ENCODE measurements at regions not wholly inside any gene's neighbourhood (a gene's known extent, or its start where the extent isn't known, plus 50 kb on each side); places are given as distances from the start of the nearest gene placed in this dataset.

- Histone ChIP-seq H3K4me3 (no peak overlapping the region), H3K4me1 (replicated peaks in 1 of 2) (peaks cover 8 to 10% of the 10 kb centered on the region in 2 donors), H3K27ac (no peak overlapping the region)
- 26 to 100% (median 88%) methylated on average over 2 to 4 of the region's 4 CpGs; no CpG with 5 or more reads in 2 of the 10 experiments for WGBS, 10 experiments
- in situ Hi-C loops (cut with MboI; ENCODE audit: low pct_unique_long_range_greater_than_20kb in 2 of 9, low sequenced_read_pairs in 9 of 9, unreplicated experiment in 9 of 9) = no loop called here
- no peak for ATAC-seq (replicated peaks in 6 of 8)
Measured at GRCh38 chr4:181204109-181204508, 1039.1 kb upstream of the TENM3 start.

- H3K4me1 ChIP-seq (replicated peaks in 1 of 2) = no peaks in the 10 kb centered on the region
- in situ Hi-C loops (cut with MboI; ENCODE audit: low pct_unique_long_range_greater_than_20kb in 2 of 9, low sequenced_read_pairs in 9 of 9, unreplicated experiment in 9 of 9) = no loop called here
- H3K27ac ChIP-seq = no peak overlapping the region
- H3K4me3 ChIP-seq = no peak overlapping the region
- 20 to 100% (median 67%) methylated on average over 1 to 2 of the region's 2 CpGs; no CpG with 5 or more reads in 5 of the 10 experiments for WGBS, 10 experiments
- ATAC-seq (replicated peaks in 6 of 8) = peak in 2 of 8 experiments; percentile 58 to 93
Measured at GRCh38 chr4:181213551-181213950, 1029.7 kb upstream of the TENM3 start.

GRCh38 chr4:181216501-181216900 lies 1026.7 kb upstream of the TENM3 start:
- in situ Hi-C loops (cut with MboI; ENCODE audit: low pct_unique_long_range_greater_than_20kb in 2 of 9, low sequenced_read_pairs in 9 of 9, unreplicated experiment in 9 of 9) = no loop called here
- WGBS, 10 experiments = 14 to 100% (median 84%) methylated on average over 1 to 2 of the region's 2 CpGs; no CpG with 5 or more reads in 2 of the 10 experiments
- ATAC-seq (replicated peaks in 6 of 8) = peak in 2 of 8 experiments; percentile 26 to 94
- Histone ChIP-seq H3K4me1 (replicated peaks in 1 of 2) (no peaks in the 10 kb centered on the region), H3K27ac (no peak overlapping the region), H3K4me3 (no peak overlapping the region)

GRCh38 chr4:181219783-181220416 lies 1023.3 kb upstream of the TENM3 start:
- no peak for ATAC-seq (replicated peaks in 6 of 8)
- peaks cover 0 to 4% of the 10 kb centered on the region in 2 donors for H3K4me1 ChIP-seq (replicated peaks in 1 of 2)
- no peak overlapping the region for H3K4me3 ChIP-seq
- 14 to 100% (median 82%) methylated on average over 2 to 3 of the region's 3 CpGs for WGBS, 10 experiments
- no peak overlapping the region for H3K27ac ChIP-seq
- in situ Hi-C loops (cut with MboI; ENCODE audit: low pct_unique_long_range_greater_than_20kb in 2 of 9, low sequenced_read_pairs in 9 of 9, unreplicated experiment in 9 of 9) = no loop called here

- Histone ChIP-seq H3K27ac (no peak overlapping the region), H3K4me1 (replicated peaks in 1 of 2) (peaks cover 10 to 14% of the 10 kb centered on the region in 2 donors), H3K4me3 (no peak overlapping the region)
- ATAC-seq (replicated peaks in 6 of 8) = no peak
- WGBS, 10 experiments = 11 to 100% (median 89%) methylated on average over 1 to 4 of the region's 4 CpGs; no CpG with 5 or more reads in 1 of the 10 experiments
- in situ Hi-C loops (cut with MboI; ENCODE audit: low pct_unique_long_range_greater_than_20kb in 2 of 9, low sequenced_read_pairs in 9 of 9, unreplicated experiment in 9 of 9) = no loop called here
Measured at GRCh38 chr4:181224852-181225251, 1018.4 kb upstream of the TENM3 start.

GRCh38 chr4:181225616-181226261 lies 1017.5 kb upstream of the TENM3 start:
- in situ Hi-C loops (cut with MboI; ENCODE audit: low pct_unique_long_range_greater_than_20kb in 2 of 9, low sequenced_read_pairs in 9 of 9, unreplicated experiment in 9 of 9) = no loop called here
- 35 to 100% (median 58%) methylated on average over 2 to 10 of the region's 10 CpGs for WGBS, 10 experiments
- ATAC-seq (replicated peaks in 6 of 8) = peak in 2 of 8 experiments; percentile 50 to 63

GRCh38 chr4:181234951-181235680 lies 1008.1 kb upstream of the TENM3 start:
- peak in 3 of 8 experiments; percentile 22 to 70 (median 57) for ATAC-seq (replicated peaks in 6 of 8)

More at GRCh38 chr4:181225616-181226261, 1017.5 kb upstream of the TENM3 start:
- no peak overlapping the region for H3K4me3 ChIP-seq
- H3K4me1 ChIP-seq (replicated peaks in 1 of 2) = peaks cover 10 to 14% of the 10 kb centered on the region in 2 donors
- no peak overlapping the region for H3K27ac ChIP-seq

GRCh38 chr4:181245326-181245725 lies 997.9 kb upstream of the TENM3 start:
- in situ Hi-C loops (cut with MboI; ENCODE audit: low pct_unique_long_range_greater_than_20kb in 2 of 9, low sequenced_read_pairs in 9 of 9, unreplicated experiment in 9 of 9) = no loop called here
- 32 to 100% (median 100%) methylated on average over 1 to 5 of the region's 6 CpGs for WGBS, 10 experiments
- no peak for ATAC-seq (replicated peaks in 6 of 8)

More at GRCh38 chr4:181234951-181235680, 1008.1 kb upstream of the TENM3 start:
- WGBS, 10 experiments = 23 to 100% (median 71%) methylated on average over 1 to 11 of the region's 13 CpGs; no CpG with 5 or more reads in 1 of the 10 experiments
- in situ Hi-C loops (cut with MboI; ENCODE audit: low pct_unique_long_range_greater_than_20kb in 2 of 9, low sequenced_read_pairs in 9 of 9, unreplicated experiment in 9 of 9) = no loop called here
- Histone ChIP-seq H3K4me1 (replicated peaks in 1 of 2) (peaks cover 6 to 7% of the 10 kb centered on the region in 2 donors), H3K27ac (no peak overlapping the region), H3K4me3 (no peak overlapping the region)

GRCh38 chr4:181249031-181249430 lies 994.2 kb upstream of the TENM3 start:
- in situ Hi-C loops (cut with MboI; ENCODE audit: low pct_unique_long_range_greater_than_20kb in 2 of 9, low sequenced_read_pairs in 9 of 9, unreplicated experiment in 9 of 9) = no loop called here

More at GRCh38 chr4:181245326-181245725, 997.9 kb upstream of the TENM3 start:
- H3K4me3 ChIP-seq = no peak overlapping the region
- no peaks in the 10 kb centered on the region for H3K4me1 ChIP-seq (replicated peaks in 1 of 2)
- no peak overlapping the region for H3K27ac ChIP-seq

GRCh38 chr4:181254771-181255170 lies 988.4 kb upstream of the TENM3 start:
- no peak for ATAC-seq (replicated peaks in 6 of 8)
- Histone ChIP-seq H3K27ac (no peak overlapping the region), H3K4me1 (replicated peaks in 1 of 2) (peaks cover 0 to 4% of the 10 kb centered on the region in 2 donors), H3K4me3 (no peak overlapping the region)
- in situ Hi-C loops (cut with MboI; ENCODE audit: low pct_unique_long_range_greater_than_20kb in 2 of 9, low sequenced_read_pairs in 9 of 9, unreplicated experiment in 9 of 9) = loop anchor here in 1 of 9 experiments (25.0 kb wide), 1 partner anchor 283 kb away; no protein-coding TSS in a partner anchor
- 7 to 93% (median 75%) methylated on average over 1 to 6 of the region's 6 CpGs for WGBS, 10 experiments

More at GRCh38 chr4:181249031-181249430, 994.2 kb upstream of the TENM3 start:
- no peak overlapping the region for H3K4me3 ChIP-seq
- no peak for ATAC-seq (replicated peaks in 6 of 8)
- no peaks in the 10 kb centered on the region for H3K4me1 ChIP-seq (replicated peaks in 1 of 2)
- H3K27ac ChIP-seq = no peak overlapping the region
- 13 to 90% (median 58%) methylated on average over 2 to 4 of the region's 4 CpGs; no CpG with 5 or more reads in 3 of the 10 experiments for WGBS, 10 experiments

- WGBS, 10 experiments = 0 to 11% (median 5%) methylated on average over 1 to 2 of the region's 2 CpGs; no CpG with 5 or more reads in 1 of the 10 experiments
- no peak overlapping the region for H3K27ac ChIP-seq
- peaks cover 0 to 4% of the 10 kb centered on the region in 2 donors for H3K4me1 ChIP-seq (replicated peaks in 1 of 2)
- ATAC-seq (replicated peaks in 6 of 8) = peak in 1 of 8 experiments; percentile 19
- no peak overlapping the region for H3K4me3 ChIP-seq
- in situ Hi-C loops (cut with MboI; ENCODE audit: low pct_unique_long_range_greater_than_20kb in 2 of 9, low sequenced_read_pairs in 9 of 9, unreplicated experiment in 9 of 9) = loop anchor here in 1 of 9 experiments (25.0 kb wide), 1 partner anchor 279 kb away; no protein-coding TSS in a partner anchor
Measured at GRCh38 chr4:181258569-181258968, 984.6 kb upstream of the TENM3 start.

- Histone ChIP-seq H3K4me3 (no peak overlapping the region), H3K4me1 (replicated peaks in 1 of 2) (peaks cover 0 to 4% of the 10 kb centered on the region in 2 donors), H3K27ac (no peak overlapping the region)
- ATAC-seq (replicated peaks in 6 of 8) = no peak
- WGBS, 10 experiments = 0 to 100% (median 76%) methylated on average over 1 to 4 of the region's 4 CpGs; no CpG with 5 or more reads in 1 of the 10 experiments
- in situ Hi-C loops (cut with MboI; ENCODE audit: low pct_unique_long_range_greater_than_20kb in 2 of 9, low sequenced_read_pairs in 9 of 9, unreplicated experiment in 9 of 9) = loop anchor here in 1 of 9 experiments (25.0 kb wide), 1 partner anchor 278 kb away; no protein-coding TSS in a partner anchor
Measured at GRCh38 chr4:181259081-181259709, 984.0 kb upstream of the TENM3 start.
